ENCODE measurements at regions not wholly inside any gene's neighbourhood (a gene's known extent, or its start where the extent isn't known, plus 50 kb on each side); places are given as distances from the start of the nearest gene placed in this dataset.

DNA sequence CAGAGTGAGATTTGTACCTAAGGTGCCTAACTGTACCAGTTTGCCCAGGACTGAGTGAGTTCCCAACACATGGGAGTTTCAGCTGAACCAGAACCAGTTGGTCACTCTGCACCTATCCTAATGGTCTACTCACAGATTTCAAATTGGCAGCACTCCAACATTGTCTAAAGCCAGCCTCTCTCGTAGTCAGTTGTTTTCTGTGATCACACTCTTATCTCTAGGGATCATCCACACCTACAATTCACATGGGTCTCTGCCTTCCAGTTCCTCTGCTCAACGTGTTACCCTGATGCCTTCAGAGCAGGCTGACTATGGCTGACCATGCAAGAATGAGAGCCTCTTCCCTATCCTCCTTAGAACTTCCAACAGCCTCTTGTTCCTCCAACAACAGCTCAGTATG, 624.8 kb downstream of the NTRK3 start:
- DNase-seq (ENCODE audit: low read depth), result no peak
- H3K4me3 ChIP-seq (ENCODE audit: low read depth, low read length), result no peak overlapping the region
- TF ChIP-seq, protein P1, sequence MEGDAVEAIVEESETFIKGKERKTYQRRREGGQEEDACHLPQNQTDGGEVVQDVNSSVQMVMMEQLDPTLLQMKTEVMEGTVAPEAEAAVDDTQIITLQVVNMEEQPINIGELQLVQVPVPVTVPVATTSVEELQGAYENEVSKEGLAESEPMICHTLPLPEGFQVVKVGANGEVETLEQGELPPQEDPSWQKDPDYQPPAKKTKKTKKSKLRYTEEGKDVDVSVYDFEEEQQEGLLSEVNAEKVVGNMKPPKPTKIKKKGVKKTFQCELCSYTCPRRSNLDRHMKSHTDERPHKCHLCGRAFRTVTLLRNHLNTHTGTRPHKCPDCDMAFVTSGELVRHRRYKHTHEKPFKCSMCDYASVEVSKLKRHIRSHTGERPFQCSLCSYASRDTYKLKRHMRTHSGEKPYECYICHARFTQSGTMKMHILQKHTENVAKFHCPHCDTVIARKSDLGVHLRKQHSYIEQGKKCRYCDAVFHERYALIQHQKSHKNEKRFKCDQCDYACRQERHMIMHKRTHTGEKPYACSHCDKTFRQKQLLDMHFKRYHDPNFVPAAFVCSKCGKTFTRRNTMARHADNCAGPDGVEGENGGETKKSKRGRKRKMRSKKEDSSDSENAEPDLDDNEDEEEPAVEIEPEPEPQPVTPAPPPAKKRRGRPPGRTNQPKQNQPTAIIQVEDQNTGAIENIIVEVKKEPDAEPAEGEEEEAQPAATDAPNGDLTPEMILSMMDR (conservative IDR thresholded peaks at IDR 0.05; ENCODE audit: low read depth, low read length), result no peak

DNA sequence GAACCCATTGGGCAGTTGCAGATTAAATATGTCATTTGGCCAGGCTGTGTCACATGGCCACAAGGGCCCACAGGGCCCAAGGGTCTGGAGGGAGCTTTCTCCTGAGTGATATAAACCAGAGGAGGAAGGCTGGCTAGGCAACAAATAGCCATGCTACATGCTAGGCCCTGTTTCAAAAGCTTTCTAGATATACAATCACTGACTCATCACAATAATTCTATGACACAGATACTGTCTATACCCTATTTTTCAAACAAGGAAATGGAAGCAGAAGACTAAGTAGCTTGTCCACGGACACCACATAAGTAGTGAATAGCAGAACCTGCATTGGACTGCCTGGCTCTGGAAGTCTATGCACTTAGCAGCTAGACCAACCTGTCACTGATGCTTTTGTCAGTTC, 625.4 kb downstream of the NTRK3 start:
- DNase-seq (ENCODE audit: low read depth), result no peak
- TF ChIP-seq, protein P1 (conservative IDR thresholded peaks at IDR 0.05; ENCODE audit: low read depth, low read length), result no peak
- H3K4me3 ChIP-seq (ENCODE audit: low read depth, low read length), result no peak overlapping the region

DNA sequence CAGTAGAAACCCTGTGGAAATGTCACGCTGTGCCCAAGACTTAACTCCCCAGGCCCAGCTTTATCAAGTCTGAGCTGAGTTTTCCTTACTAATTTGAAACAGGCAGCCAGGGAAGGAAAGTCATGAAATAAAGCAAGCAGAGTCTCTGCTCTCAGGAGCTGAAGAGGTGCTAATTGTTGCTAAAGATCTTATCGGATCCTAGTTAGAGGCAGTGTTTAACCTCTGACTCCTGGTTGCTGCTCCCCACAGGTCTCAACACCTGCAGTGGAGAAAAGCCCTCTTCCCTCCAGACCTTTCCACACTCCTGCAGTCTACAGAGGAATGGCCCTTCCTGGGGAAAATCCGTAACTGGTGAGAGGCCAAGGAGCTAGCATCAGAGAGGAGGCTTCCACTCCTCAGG, 628.2 kb downstream of the NTRK3 start:
- TF ChIP-seq, protein P1 (conservative IDR thresholded peaks at IDR 0.05; ENCODE audit: low read depth, low read length), result no peak
- DNase-seq (ENCODE audit: low read depth), result no peak
- no peak overlapping the region for H3K4me3 ChIP-seq (ENCODE audit: low read depth, low read length)

DNA sequence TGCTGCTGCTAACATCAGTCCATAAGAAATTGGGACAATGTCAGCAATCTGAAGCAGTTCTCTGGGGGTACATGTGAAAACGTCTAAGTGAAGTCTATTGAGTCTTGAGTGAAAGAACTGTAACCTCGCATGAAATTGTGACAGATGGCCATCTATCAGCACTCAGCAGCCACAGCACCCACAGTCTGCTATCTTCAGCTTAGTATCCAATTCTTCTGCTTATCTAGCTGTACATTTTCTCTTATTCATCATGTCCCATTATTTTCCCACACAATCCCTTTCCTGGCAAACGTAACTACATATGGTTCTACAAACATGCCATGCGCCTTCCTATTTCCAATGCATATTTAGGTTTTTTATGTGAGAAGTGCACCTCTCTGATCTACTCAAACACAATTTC, 629.7 kb downstream of the NTRK3 start:
- DNase-seq (ENCODE audit: low read depth), result no peak
- TF ChIP-seq, protein P1 (conservative IDR thresholded peaks at IDR 0.05; ENCODE audit: low read depth, low read length), result no peak

GRCh38 chr15:87623832-87624231, 632.7 kb downstream of the NTRK3 start:
- DNase-seq (ENCODE audit: low read depth), result no peak
- TF ChIP-seq, protein P1 (conservative IDR thresholded peaks at IDR 0.05; ENCODE audit: low read depth, low read length), result peak; percentile 42
- H3K4me3 ChIP-seq (ENCODE audit: low read depth, low read length), result no peak overlapping the region

More for the DNA sequence above, 629.7 kb downstream of the NTRK3 start:
- no peak overlapping the region for H3K4me3 ChIP-seq (ENCODE audit: low read depth, low read length)

GRCh38 chr15:87620393-87620792, 636.1 kb downstream of the NTRK3 start:
- DNase-seq (ENCODE audit: low read depth), result no peak
- TF ChIP-seq, protein P1 (conservative IDR thresholded peaks at IDR 0.05; ENCODE audit: low read depth, low read length), result no peak
- no peak overlapping the region for H3K4me3 ChIP-seq (ENCODE audit: low read depth, low read length)

DNA sequence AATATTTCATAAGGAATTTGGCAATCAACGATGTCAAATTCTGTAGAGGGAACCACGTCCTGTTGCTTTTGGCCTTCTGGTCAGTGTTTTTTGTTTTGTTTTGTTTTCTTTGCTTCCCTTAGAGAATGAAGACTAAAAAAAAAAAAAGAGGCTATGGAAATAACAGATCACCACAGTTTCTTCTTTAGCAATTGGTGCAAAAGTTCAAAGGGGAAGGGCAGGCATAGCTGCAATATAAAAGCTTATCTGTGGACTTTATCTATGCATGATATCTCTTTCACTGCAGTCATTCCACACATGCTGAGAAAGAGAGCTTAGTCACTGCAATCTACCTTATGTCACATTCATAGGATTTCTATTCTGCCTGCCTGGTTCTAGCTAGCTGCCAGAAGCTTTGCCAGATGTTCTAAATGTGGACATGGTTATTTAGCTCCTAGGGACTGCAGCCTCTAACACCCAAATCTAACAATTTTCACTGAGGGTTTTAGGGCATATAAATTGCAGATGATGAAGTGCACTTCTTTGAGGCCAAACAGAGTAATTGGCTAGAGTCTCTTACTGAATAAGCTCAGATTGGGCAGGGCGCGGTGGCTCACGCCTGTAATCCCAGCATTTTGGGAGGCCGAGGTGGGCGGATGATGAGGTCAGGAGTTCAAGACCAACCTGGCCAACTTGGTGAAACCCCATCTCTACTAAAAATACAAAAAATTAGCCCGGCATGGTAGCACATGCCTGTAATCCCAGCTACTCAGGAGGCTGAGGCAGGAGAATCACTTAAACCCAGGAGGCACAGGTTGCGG, 637.2 kb downstream of the NTRK3 start:
- H3K4me3 ChIP-seq (ENCODE audit: low read depth, low read length), result no peak overlapping the region
- no peak for DNase-seq (ENCODE audit: low read depth)
- TF ChIP-seq, protein P1 (conservative IDR thresholded peaks at IDR 0.05; ENCODE audit: low read depth, low read length), result no peak
